ENCODE measurements at regions not wholly inside any gene's neighbourhood (a gene's known extent, or its start where the extent isn't known, plus 50 kb on each side); places are given as distances from the start of the nearest gene placed in this dataset.

- no peaks in the 10 kb centered on the region for H3K4me1 Mint-ChIP-seq
- H3K4me3 Mint-ChIP-seq: no peak overlapping the region
- H3K27me3 Mint-ChIP-seq (ENCODE audit: low read depth in 3 of 3): peaks cover 0 to 6% (median 0%) of the 10 kb centered on the region in 3 donors
- no peak for DNase-seq
- H3K9me3 Mint-ChIP-seq: peaks cover 0 to 2% (median 0%) of the 10 kb centered on the region in 6 donors
- no peak overlapping the region for H3K27ac Mint-ChIP-seq
- H3K36me3 Mint-ChIP-seq: no peaks in the 10 kb centered on the region
Measured at GRCh38 chr2:143833015-143833660, 686.8 kb downstream of the ZEB2 start.

DNA sequence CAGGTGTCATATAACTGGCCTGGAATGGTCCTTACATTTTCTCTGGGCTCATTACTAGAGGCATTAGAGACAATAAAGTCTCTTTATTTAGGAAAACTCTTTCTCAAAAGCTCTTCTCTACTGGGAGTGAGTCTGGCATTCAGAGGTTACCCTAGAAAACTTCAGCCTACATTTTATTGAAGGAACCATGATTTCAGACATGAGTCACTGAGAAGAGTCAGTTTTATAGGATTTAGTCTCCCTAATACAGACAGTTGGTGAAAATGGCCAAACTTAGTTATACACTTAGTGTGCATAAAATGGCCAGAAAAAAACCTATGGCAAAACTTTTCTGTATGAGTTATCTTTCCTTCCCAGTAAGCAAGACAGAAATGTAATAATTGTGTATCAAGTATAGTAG is 689.4 kb downstream of the ZEB2 start:
- H3K36me3 Mint-ChIP-seq: no peaks in the 10 kb centered on the region
- H3K4me1 Mint-ChIP-seq: no peaks in the 10 kb centered on the region
- no peak overlapping the region for H3K4me3 Mint-ChIP-seq
- peaks cover 0 to 2% (median 0%) of the 10 kb centered on the region in 3 donors for H3K27me3 Mint-ChIP-seq (ENCODE audit: low read depth in 3 of 3)
- H3K27ac Mint-ChIP-seq: no peak overlapping the region
- DNase-seq: no peak
- peaks cover 0 to 2% (median 0%) of the 10 kb centered on the region in 6 donors for H3K9me3 Mint-ChIP-seq

DNA sequence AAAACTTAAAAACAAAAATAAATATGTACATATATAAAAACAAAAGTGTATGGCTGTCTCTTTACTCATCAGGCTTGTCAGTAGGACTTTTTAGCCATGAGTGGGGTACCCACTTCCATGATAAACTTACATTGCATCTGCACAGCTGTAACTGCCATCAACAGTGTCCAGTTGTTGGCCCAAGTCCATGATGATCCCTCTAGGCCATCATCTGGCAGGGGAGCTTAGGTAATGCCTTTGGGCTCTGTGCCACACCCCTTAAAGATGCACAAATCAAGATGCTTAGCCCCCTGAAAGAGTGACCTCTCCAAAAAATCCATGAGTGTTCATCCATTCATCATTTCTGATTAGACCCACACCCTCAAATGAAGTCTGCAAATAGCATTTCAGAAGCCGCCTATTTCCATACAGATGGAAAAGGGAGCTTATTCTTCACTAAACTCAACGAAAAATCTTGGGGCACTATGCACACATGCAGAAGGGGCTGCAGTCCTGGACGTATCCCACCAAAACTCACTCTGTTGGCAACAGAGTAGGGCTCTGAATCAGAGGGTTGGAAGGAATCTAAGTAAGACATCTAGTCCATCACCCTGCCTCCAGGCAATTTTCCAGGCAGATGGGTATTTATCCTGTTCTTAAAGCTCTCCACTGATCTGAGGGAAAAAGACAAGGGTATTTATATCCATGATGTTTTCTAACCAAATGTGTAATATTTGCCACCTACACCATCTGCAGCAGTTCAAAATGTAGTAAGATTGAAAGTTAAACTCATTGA is 691.0 kb downstream of the ZEB2 start:
- no peaks in the 10 kb centered on the region for H3K9me3 Mint-ChIP-seq
- H3K36me3 Mint-ChIP-seq: no peaks in the 10 kb centered on the region
- no peaks in the 10 kb centered on the region for H3K4me1 Mint-ChIP-seq
- H3K27ac Mint-ChIP-seq: no peak overlapping the region
- peaks cover 0 to 2% (median 0%) of the 10 kb centered on the region in 3 donors for H3K27me3 Mint-ChIP-seq (ENCODE audit: low read depth in 3 of 3)
- no peak overlapping the region for H3K4me3 Mint-ChIP-seq
- no peak for DNase-seq

DNA sequence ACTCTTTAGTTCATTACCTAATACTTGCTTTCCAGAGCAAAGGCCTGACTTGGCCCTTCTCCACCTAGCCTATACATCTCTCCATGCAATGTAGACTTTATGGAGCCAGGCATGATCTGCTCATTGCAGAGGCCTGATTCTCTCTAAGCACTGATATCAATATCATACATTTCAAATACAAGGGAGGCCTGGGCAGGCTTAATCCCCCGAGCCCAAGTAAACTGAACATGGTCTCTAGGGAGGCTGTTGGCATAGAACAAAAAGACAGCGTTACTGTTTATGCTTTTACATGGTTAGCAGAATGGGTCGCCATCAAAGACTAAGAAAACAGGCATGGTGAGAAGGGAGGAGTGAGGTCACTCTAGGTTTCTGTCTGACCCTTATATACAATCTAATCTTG is 695.1 kb downstream of the ZEB2 start:
- Mint-ChIP-seq H3K4me1 (no peaks in the 10 kb centered on the region), H3K36me3 (no peaks in the 10 kb centered on the region), H3K27me3 (ENCODE audit: low read depth in 3 of 3) (peaks cover 0 to 2% (median 1%) of the 10 kb centered on the region in 3 donors), H3K4me3 (no peak overlapping the region), H3K27ac (no peak overlapping the region), H3K9me3 (no peaks in the 10 kb centered on the region)
- DNase-seq: no peak

- Mint-ChIP-seq H3K36me3 (no peaks in the 10 kb centered on the region), H3K4me3 (no peak overlapping the region), H3K9me3 (no peaks in the 10 kb centered on the region), H3K27me3 (ENCODE audit: low read depth in 3 of 3) (peaks cover 0 to 2% (median 1%) of the 10 kb centered on the region in 3 donors), H3K4me1 (no peaks in the 10 kb centered on the region), H3K27ac (no peak overlapping the region)
- DNase-seq: no peak
Measured at GRCh38 chr2:143823876-143824275, 694.7 kb downstream of the ARHGAP15 start.

DNA sequence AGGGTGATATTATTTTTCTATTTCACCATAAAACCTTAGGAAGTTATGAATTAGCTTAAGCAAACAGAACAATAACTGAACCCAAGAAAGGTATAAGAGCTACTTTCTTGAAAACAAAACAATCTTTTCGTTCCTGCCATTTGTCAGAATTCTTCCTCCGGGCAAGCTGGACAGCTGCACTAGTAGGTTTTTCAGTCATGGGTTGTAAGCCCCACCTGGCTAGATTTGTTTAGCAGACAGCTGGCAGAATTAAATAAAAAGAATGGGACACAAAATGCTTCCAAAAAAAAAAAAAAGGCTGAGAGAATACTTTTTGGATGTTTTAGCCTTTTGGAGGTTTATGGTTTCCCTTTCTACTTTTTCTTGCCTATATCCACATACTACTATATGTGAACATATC is 694.1 kb downstream of the ARHGAP15 start:
- Mint-ChIP-seq H3K4me1 (no peaks in the 10 kb centered on the region), H3K4me3 (no peak overlapping the region), H3K27me3 (ENCODE audit: low read depth in 3 of 3) (peaks cover 0 to 2% (median 1%) of the 10 kb centered on the region in 3 donors), H3K27ac (no peak overlapping the region), H3K36me3 (no peaks in the 10 kb centered on the region), H3K9me3 (no peaks in the 10 kb centered on the region)
- DNase-seq: no peak

DNA sequence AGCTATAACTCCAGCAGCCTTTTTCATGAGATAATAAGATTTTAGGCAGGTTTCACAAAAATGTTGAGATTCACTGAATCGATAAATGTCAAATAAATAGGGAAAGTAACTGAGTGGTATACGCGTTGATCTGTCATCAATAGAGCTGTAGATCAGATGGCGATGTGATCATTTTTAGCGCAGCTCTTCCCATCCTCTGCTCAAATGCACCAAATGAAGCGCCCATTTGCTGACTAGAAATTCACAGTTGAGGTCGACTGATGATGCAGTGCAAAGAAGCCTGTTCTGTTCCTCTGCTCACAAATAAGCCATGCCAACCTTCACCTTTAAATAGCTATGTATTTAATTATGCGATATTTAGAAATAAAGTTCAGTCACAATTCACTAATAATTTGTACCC is 693.5 kb downstream of the ARHGAP15 start:
- Mint-ChIP-seq H3K4me3 (no peak overlapping the region), H3K27me3 (ENCODE audit: low read depth in 3 of 3) (peaks cover 0 to 1% (median 0%) of the 10 kb centered on the region in 3 donors), H3K4me1 (no peaks in the 10 kb centered on the region), H3K9me3 (no peaks in the 10 kb centered on the region), H3K36me3 (no peaks in the 10 kb centered on the region), H3K27ac (no peak overlapping the region)
- no peak for DNase-seq

DNA sequence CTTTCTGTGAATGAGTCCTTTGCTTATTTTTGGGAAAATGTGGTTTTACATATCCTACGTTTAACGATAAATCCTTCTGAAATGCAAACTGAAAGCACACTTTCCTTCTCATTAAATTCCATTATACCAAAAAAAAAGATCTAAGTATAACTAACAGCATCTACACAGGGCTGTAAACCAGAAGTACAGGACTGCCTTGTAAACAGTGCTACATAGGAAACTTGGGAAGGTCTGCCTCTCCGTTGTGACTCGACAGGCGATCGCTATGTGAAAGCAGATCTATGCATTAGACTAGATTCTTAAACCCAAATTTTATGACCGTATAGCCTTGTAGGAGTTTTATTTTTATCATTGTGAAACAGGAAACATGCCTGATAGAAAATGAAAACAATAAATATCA is 690.5 kb downstream of the ARHGAP15 start:
- no peak overlapping the region for H3K4me3 Mint-ChIP-seq
- no peaks in the 10 kb centered on the region for H3K36me3 Mint-ChIP-seq
- no peaks in the 10 kb centered on the region for H3K4me1 Mint-ChIP-seq
- DNase-seq: no peak
- H3K9me3 Mint-ChIP-seq: no peaks in the 10 kb centered on the region
- peaks cover 0 to 2% (median 1%) of the 10 kb centered on the region in 3 donors for H3K27me3 Mint-ChIP-seq (ENCODE audit: low read depth in 3 of 3)
- H3K27ac Mint-ChIP-seq: no peak overlapping the region

DNA sequence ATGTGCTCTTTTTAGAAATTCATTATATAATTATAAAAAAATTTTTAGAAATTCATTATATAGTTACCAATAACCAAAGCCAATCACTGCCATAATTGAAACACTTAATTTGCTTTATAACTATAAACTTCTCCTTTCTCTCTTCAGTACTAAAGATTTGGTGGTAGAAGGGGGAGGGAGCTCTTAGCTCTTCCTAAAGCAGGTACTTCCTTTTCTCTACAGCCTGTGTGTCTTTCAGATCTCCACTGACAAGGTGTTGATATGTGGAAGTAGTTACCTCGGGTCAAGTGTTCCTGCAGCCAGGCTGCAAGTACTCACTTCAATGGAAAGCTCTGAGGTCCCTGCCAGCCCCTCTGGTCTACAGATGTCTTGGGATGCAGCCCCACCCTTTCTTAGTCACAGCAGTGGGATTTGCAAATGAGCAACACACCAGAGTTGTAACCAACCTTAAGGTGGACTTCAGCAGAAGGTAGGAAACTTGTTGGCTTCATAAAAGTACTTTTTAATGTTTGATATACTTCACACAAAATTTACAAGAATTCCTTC is 690.0 kb downstream of the ARHGAP15 start:
- Mint-ChIP-seq H3K4me1 (no peaks in the 10 kb centered on the region), H3K27me3 (ENCODE audit: low read depth in 3 of 3) (peaks cover 0 to 2% (median 1%) of the 10 kb centered on the region in 3 donors), H3K27ac (no peak overlapping the region), H3K9me3 (no peaks in the 10 kb centered on the region), H3K36me3 (no peaks in the 10 kb centered on the region), H3K4me3 (no peak overlapping the region)
- DNase-seq: no peak
